ENCODE measurements at regions not wholly inside any gene's neighbourhood (a gene's known extent, or its start where the extent isn't known, plus 50 kb on each side); places are given as distances from the start of the nearest gene placed in this dataset.

DNA sequence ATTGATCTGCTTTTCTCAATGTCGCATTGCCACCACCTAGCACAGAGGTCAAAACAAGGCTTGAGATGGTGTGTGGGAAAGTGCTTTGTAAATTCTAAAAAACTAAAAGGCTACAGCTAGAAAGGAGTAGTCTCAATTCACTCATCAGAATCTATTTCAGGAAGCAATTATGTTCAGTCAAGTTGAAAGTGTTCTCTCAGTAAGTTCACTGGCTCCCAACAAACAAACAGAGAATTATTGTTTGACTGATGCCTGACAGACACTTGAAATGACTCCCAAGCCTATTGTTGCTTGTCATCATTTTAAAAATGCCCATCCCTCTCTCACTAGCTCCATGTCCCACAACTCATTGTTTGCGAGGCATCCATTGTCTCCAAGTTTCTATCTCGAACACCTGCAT lies 419.6 kb upstream of the CPEB2 start:
- Histone ChIP-seq H3K27ac (no peak overlapping the region), H3K4me1 (replicated peaks) (no peaks in the 10 kb centered on the region), H3K36me3 (no peaks in the 10 kb centered on the region), H3K4me3 (no peak overlapping the region), H3K9me3 (no peaks in the 10 kb centered on the region), H3K27me3 (replicated peaks; ENCODE audit: insufficient read depth) (no peaks in the 10 kb centered on the region)
- TF ChIP-seq POLR2A (IDR thresholded peaks at IDR 0.05) (no peak), POLR2AphosphoS5 (IDR thresholded peaks at IDR 0.05) (no peak)
- TF ChIP-seq, protein P1, sequence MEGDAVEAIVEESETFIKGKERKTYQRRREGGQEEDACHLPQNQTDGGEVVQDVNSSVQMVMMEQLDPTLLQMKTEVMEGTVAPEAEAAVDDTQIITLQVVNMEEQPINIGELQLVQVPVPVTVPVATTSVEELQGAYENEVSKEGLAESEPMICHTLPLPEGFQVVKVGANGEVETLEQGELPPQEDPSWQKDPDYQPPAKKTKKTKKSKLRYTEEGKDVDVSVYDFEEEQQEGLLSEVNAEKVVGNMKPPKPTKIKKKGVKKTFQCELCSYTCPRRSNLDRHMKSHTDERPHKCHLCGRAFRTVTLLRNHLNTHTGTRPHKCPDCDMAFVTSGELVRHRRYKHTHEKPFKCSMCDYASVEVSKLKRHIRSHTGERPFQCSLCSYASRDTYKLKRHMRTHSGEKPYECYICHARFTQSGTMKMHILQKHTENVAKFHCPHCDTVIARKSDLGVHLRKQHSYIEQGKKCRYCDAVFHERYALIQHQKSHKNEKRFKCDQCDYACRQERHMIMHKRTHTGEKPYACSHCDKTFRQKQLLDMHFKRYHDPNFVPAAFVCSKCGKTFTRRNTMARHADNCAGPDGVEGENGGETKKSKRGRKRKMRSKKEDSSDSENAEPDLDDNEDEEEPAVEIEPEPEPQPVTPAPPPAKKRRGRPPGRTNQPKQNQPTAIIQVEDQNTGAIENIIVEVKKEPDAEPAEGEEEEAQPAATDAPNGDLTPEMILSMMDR (IDR thresholded peaks at IDR 0.05), result no peak
- intact Hi-C loops (cut with DNase I), result no loop called here
- no peak for DNase-seq (ENCODE audit: low spot score)
- 88% methylated on average over 3 of the region's 3 CpGs for WGBS

DNA sequence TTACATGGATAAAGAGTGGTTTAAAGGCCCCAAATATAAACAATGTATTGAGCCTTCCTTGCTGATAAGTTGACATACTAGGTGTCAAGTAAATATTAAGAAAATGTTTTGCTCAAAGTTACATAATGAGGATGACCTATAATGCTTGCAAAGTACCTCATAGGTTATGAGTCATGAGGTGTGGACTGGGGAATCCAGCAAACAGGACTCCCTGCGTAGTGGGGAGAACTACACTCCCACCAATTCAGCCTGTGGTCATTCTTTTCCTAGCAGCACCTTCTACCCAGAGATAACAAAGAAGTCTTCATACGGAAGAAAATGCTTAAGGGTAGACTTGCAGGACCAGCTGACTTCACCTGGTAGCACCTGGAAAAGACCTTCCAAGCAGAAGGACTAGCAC lies 418.9 kb upstream of the CPEB2 start:
- no peak overlapping the region for H3K27ac ChIP-seq
- H3K27me3 ChIP-seq (replicated peaks; ENCODE audit: insufficient read depth), result no peaks in the 10 kb centered on the region
- no peak overlapping the region for H3K4me3 ChIP-seq
- 74% methylated on average over 2 of the region's 2 CpGs for WGBS
- TF ChIP-seq, protein P1 (IDR thresholded peaks at IDR 0.05), result no peak
- TF ChIP-seq POLR2AphosphoS5 (IDR thresholded peaks at IDR 0.05) (no peak), POLR2A (IDR thresholded peaks at IDR 0.05) (no peak)
- H3K9me3 ChIP-seq, result no peaks in the 10 kb centered on the region
- intact Hi-C loops (cut with DNase I), result no loop called here
- H3K36me3 ChIP-seq, result no peaks in the 10 kb centered on the region
- no peaks in the 10 kb centered on the region for H3K4me1 ChIP-seq (replicated peaks)
- DNase-seq (ENCODE audit: low spot score), result no peak

DNA sequence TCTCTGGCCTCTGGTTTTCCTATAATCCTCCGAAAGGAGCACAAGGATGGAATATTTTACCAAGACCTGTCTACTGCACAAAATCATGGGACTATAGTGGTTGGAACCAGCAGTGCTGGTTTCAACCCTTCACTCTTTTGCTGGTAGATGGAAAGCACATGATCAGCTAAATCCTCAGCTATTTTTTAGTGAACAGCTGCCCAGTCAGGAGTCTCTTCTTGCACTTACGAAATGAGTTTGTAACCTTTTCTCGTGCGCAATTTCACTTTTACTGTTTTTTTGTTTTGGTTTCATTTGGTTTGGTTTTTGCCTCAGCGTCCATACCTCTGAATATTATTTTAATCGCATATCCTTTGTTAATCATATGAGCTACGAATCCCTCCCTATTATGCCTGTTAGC lies 418.5 kb upstream of the CPEB2 start:
- no peak for DNase-seq (ENCODE audit: low spot score)
- no peaks in the 10 kb centered on the region for H3K27me3 ChIP-seq (replicated peaks; ENCODE audit: insufficient read depth)
- H3K9me3 ChIP-seq, result no peaks in the 10 kb centered on the region
- H3K4me3 ChIP-seq, result no peak overlapping the region
- H3K4me1 ChIP-seq (replicated peaks), result no peaks in the 10 kb centered on the region
- intact Hi-C loops (cut with DNase I), result no loop called here
- WGBS, result 91% methylated on average over 7 of the region's 7 CpGs
- H3K36me3 ChIP-seq, result no peaks in the 10 kb centered on the region
- no peak overlapping the region for H3K27ac ChIP-seq
- TF ChIP-seq POLR2AphosphoS5 (IDR thresholded peaks at IDR 0.05), result no peak
- no peak for TF ChIP-seq POLR2A (IDR thresholded peaks at IDR 0.05)
- TF ChIP-seq, protein P1 (IDR thresholded peaks at IDR 0.05), result no peak

DNA sequence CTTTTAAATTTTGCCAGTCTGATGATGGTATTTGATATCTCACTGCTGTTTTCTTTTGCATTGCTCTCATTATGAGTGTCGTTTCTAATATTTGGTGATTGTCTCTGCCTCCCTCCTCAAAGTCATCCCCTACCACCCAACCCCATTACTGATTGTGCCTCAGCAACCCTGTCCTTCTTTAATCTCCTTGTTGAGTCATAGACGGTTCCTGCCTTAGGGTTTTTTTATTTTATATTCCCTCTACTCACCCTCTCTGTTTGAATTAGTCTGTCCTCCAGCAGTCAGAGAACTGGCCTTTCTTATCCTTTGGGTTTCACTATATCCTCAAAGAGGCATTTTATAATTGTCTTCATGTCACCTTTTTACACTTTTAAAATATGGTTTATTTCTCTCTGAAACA lies 409.3 kb upstream of the CPEB2 start:
- H3K27ac ChIP-seq, result no peak overlapping the region
- H3K27me3 ChIP-seq (replicated peaks; ENCODE audit: insufficient read depth), result no peaks in the 10 kb centered on the region
- H3K36me3 ChIP-seq, result no peaks in the 10 kb centered on the region
- H3K4me3 ChIP-seq, result no peak overlapping the region
- intact Hi-C loops (cut with DNase I), result no loop called here
- TF ChIP-seq POLR2A (IDR thresholded peaks at IDR 0.05), result no peak
- 90% methylated on average over 2 of the region's 2 CpGs for WGBS
- no peak for DNase-seq (ENCODE audit: low spot score)
- no peaks in the 10 kb centered on the region for H3K4me1 ChIP-seq (replicated peaks)
- no peaks in the 10 kb centered on the region for H3K9me3 ChIP-seq

DNA sequence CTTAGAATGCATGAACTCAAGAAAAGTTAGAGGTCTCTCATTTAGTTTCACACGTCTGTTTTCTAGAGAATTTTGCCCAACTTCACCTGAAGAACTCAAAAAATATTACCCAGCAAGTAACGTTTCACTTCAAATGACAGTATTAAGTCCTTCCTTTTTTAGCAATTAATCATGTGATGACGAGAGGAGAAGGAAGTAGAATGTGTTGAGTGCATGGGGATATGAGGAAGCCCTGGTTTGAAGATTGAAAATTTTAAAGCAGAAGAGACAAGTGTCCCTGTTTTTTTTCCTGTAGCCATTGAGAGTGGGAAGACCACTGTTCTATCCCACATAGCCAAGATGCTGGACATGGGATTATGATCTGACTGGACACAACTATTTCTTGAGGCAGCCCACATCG lies 406.3 kb upstream of the CPEB2 start:
- 57% methylated on average over 4 of the region's 4 CpGs for whole genome bisulfite sequencing
- Histone ChIP-seq H3K4me3 (no peak overlapping the region), H3K36me3 (no peaks in the 10 kb centered on the region), H3K27ac (no peak overlapping the region), H3K27me3 (replicated peaks; ENCODE audit: insufficient read depth) (no peaks in the 10 kb centered on the region), H3K4me1 (replicated peaks) (no peaks in the 10 kb centered on the region), H3K9me3 (no peaks in the 10 kb centered on the region)
- DNase-seq (ENCODE audit: low spot score), result no peak
- intact Hi-C loops (cut with DNase I), result no loop called here
- TF ChIP-seq POLR2A (IDR thresholded peaks at IDR 0.05), result no peak
- TF ChIP-seq, protein P1 (IDR thresholded peaks at IDR 0.05), result no peak
- no peak for TF ChIP-seq POLR2AphosphoS5 (IDR thresholded peaks at IDR 0.05)
